ENCODE measurements at regions not wholly inside any gene's neighbourhood (a gene's known extent, or its start where the extent isn't known, plus 50 kb on each side); places are given as distances from the start of the nearest gene placed in this dataset.

- TF ChIP-seq JUN (IDR thresholded peaks at IDR 0.05; ENCODE audit: borderline replicate concordance, insufficient read depth, insufficient read length, low read depth) (no peak), CTCF (IDR thresholded peaks at IDR 0.05; ENCODE audit: extremely low read depth in 1 of 2, insufficient read depth in 1 of 2, low read depth in 1 of 2, low read length in 2 of 2) (no peak), POLR2A (IDR thresholded peaks at IDR 0.05; ENCODE audit: low read depth, low read length) (no peak), EZH2 (IDR thresholded peaks at IDR 0.05; ENCODE audit: borderline replicate concordance, low read depth, low read length, severe bottlenecking) (no peak), POLR2AphosphoS5 (IDR thresholded peaks at IDR 0.05; ENCODE audit: insufficient read depth, low read depth, low read length) (no peak), MAX (IDR thresholded peaks at IDR 0.05; ENCODE audit: insufficient read depth, insufficient read length) (no peak), FOS (IDR thresholded peaks at IDR 0.05; ENCODE audit: borderline replicate concordance, insufficient read depth, low read length) (no peak), MYC (IDR thresholded peaks at IDR 0.05; ENCODE audit: low read depth, low read length) (no peak), GATA2 (IDR thresholded peaks at IDR 0.05; ENCODE audit: insufficient read depth, insufficient read length, low read depth, low read length) (no peak)
Observed at GRCh38 chr20:1808101-1808500, 87.1 kb upstream of the SIRPA start.

All from endothelial cell of umbilical vein (primary cell).